BJ (cell line): ENCODE measurements at regions not wholly inside any gene's neighbourhood (a gene's known extent, or its start where the extent isn't known, plus 50 kb on each side); places are given as distances from the start of the nearest gene placed in this dataset.

ENCODE experiments used
- CTCF ChIA-PET: fragments of 350-600 bp; formaldehyde crosslinking; extraction: SDS; loops from one replicate; lab custom pipeline; 2021; ENCODE audit warnings: antibody characterized with exemption, inconsistent platforms; lab: Yijun Ruan, JAX
- POLR2A ChIA-PET: fragments of 300-600 bp; sonication (Branson Sonifier 250); formaldehyde crosslinking; extraction: SDS; loops from one replicate; lab custom pipeline; 2021; ENCODE audit warnings: antibody characterized with exemption; lab: Charles Lee
- DNase-seq: peaks from one replicate; pipeline ENCODE4 v3.0.0-alpha.2; 2011; ENCODE audit warnings: low read depth
- H3K27me3 ChIP-seq: 2 replicates; pipeline ENCODE4 v1.6.0; 2011; ENCODE audit warnings: low read length; ENCODE audit not compliant: control insufficient read depth, insufficient read depth
- H3K36me3 ChIP-seq: 2 replicates; pipeline ENCODE4 v1.5.1; 2011; ENCODE audit warnings: low read length; ENCODE audit not compliant: control insufficient read depth, insufficient read depth
- H3K4me3 ChIP-seq: 2 replicates; pipeline ENCODE4 v1.5.1; 2011; ENCODE audit warnings: low read depth, mild to moderate bottlenecking, control low read depth, low read length
- TF ChIP-seq, protein P1 (sequence below): IDR thresholded peaks from 2 replicates; pipeline ENCODE4 v1.5.1; 2011; ENCODE audit warnings: low read depth, mild to moderate bottlenecking, control low read depth, inconsistent platforms, low read length, moderate library complexity; ENCODE audit not compliant: insufficient read depth

GRCh38 chr13:52938065-52938464 lies 89.6 kb upstream of the PCDH8 start:
- H3K36me3 ChIP-seq: no peaks in the 10 kb centered on the region
- DNase-seq: no peak
- H3K4me3 ChIP-seq: no peak overlapping the region
- POLR2A ChIA-PET: no interaction called here
- no peaks in the 10 kb centered on the region for H3K27me3 ChIP-seq
- CTCF ChIA-PET: no interaction called here
- TF ChIP-seq, protein P1, sequence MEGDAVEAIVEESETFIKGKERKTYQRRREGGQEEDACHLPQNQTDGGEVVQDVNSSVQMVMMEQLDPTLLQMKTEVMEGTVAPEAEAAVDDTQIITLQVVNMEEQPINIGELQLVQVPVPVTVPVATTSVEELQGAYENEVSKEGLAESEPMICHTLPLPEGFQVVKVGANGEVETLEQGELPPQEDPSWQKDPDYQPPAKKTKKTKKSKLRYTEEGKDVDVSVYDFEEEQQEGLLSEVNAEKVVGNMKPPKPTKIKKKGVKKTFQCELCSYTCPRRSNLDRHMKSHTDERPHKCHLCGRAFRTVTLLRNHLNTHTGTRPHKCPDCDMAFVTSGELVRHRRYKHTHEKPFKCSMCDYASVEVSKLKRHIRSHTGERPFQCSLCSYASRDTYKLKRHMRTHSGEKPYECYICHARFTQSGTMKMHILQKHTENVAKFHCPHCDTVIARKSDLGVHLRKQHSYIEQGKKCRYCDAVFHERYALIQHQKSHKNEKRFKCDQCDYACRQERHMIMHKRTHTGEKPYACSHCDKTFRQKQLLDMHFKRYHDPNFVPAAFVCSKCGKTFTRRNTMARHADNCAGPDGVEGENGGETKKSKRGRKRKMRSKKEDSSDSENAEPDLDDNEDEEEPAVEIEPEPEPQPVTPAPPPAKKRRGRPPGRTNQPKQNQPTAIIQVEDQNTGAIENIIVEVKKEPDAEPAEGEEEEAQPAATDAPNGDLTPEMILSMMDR: no peak

DNA sequence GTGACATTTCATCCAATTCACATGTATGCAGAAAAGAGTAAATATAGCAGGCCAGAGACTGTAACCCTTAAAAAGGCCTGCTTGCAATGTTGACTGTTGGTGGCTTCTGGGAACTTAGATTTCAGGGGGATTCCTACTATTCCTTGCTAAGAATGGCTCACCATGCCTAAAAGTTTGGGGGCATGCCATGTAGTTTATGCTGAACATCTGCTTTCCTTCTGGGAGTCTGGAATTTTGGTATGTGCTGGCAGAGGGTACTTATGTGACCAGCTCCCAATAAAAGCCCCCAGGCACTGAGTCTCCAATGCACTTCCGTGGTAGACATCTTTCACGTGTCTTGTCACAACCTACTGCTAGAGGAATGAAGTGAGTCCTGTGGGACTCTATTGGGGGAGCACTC lies 88.4 kb upstream of the PCDH8 start:
- TF ChIP-seq, protein P1: no peak
- no peak overlapping the region for H3K4me3 ChIP-seq
- H3K36me3 ChIP-seq: no peaks in the 10 kb centered on the region
- DNase-seq: no peak
- CTCF ChIA-PET: no interaction called here
- POLR2A ChIA-PET: no interaction called here
- no peaks in the 10 kb centered on the region for H3K27me3 ChIP-seq

DNA sequence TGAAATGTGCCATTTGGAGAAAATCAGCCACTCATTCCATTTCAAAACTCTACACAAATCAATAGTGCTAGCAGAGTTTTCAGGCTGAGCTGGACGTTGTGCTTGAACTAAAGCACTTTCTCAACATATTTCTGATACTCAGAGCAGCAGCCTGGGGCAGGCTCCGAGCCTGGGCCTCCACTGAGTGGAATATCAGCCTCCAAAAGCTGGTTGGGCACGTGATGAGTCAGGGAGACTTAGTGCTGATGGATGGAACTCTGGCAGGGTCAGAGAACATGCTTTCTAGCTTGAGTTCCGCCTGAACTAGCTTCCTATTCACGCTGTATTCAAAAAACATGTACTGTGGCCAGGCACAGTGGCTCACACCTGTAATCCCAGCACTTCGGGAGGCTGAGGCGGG lies 85.8 kb upstream of the PCDH8 start:
- Histone ChIP-seq H3K27me3 (no peaks in the 10 kb centered on the region), H3K4me3 (no peak overlapping the region), H3K36me3 (no peaks in the 10 kb centered on the region)
- POLR2A ChIA-PET: no interaction called here
- TF ChIP-seq, protein P1: no peak
- DNase-seq: no peak
- CTCF ChIA-PET: no interaction called here

GRCh38 chr13:52933547-52934210 lies 85.2 kb upstream of the PCDH8 start:
- POLR2A ChIA-PET: no interaction called here
- no peaks in the 10 kb centered on the region for H3K36me3 ChIP-seq
- TF ChIP-seq, protein P1: no peak
- no peak for DNase-seq
- no peaks in the 10 kb centered on the region for H3K27me3 ChIP-seq
- H3K4me3 ChIP-seq: no peak overlapping the region
- CTCF ChIA-PET: no interaction called here

GRCh38 chr13:52933099-52933498 lies 84.7 kb upstream of the PCDH8 start:
- no peaks in the 10 kb centered on the region for H3K27me3 ChIP-seq
- DNase-seq: no peak
- H3K36me3 ChIP-seq: no peaks in the 10 kb centered on the region
- TF ChIP-seq, protein P1: no peak
- no peak overlapping the region for H3K4me3 ChIP-seq
- POLR2A ChIA-PET: no interaction called here
- CTCF ChIA-PET: no interaction called here
